K562 (cell line): ENCODE measurements at regions not wholly inside any gene's neighbourhood (a gene's known extent, or its start where the extent isn't known, plus 50 kb on each side); places are given as distances from the start of the nearest gene placed in this dataset.

Source experiments
- ATAC-seq: fragments of 200-7000 bp; cut with Tn5 transposase; 3 replicates; pipeline ENCODE4 v1.9.1; 2020; ENCODE audit warnings: moderate library complexity
- BruUV-seq: library from RNA; stranded (reverse); fragments of 400-500 nt; replicated peaks from 2 replicates; lab custom pipeline; 2021; lab: Mats Ljungman, UMichigan
- CTCF ChIA-PET: fragments of 300-600 bp; formaldehyde crosslinking; extraction: SDS; loops from one replicate; lab custom pipeline; 2021; ENCODE audit warnings: low intra/inter-chr PET ratio; lab: Yijun Ruan, JAX
- POLR2A ChIA-PET: fragments of 300-600, 350-650 bp; sonication (Branson Sonifier 250); formaldehyde crosslinking; extraction: SDS; loops from one replicate; lab custom pipeline; 2021; ENCODE audit warnings: antibody characterized with exemption, inconsistent platforms; lab: Yijun Ruan, JAX
- DNase-seq, 4 experiments: peaks; one replicate each; pipeline versions ENCODE4 v3.0.0 to v3.0.0-alpha.2; 2011 to 2018; ENCODE audit warnings: low spot score in 3 of 4, mixed read lengths in 3 of 4; ENCODE audit errors: extremely low read depth in 1 of 4
- FAIRE-seq: peaks from 2 replicates; lab custom pipeline; 2011; peaks lifted over from hg19 to GRCh38; lab: Jason Lieb, UNC
- H2AFZ ChIP-seq: 2 replicates; pipeline ENCODE4 v1.6.0; 2011; ENCODE audit warnings: low read depth, low read length, control low read depth, inconsistent platforms
- H3K27ac ChIP-seq: fragments of 200-600 bp; 3 replicates; pipeline ENCODE4 v1.8.0; 2011; ENCODE audit warnings: low read depth, mild to moderate bottlenecking, control low read depth, inconsistent platforms, low read length, moderate library complexity, mixed read lengths; ENCODE audit errors: extremely low read depth
- H3K27me3 ChIP-seq, 2 experiments: fragments of 300-600 bp in 1 of 2; 2 replicates in 1 of 2; 3 replicates in 1 of 2; pipeline versions ENCODE4 v1.6.0 to v1.8.0; 2011; ENCODE audit warnings: inconsistent platforms in 2 of 2, low read length in 2 of 2, mild to moderate bottlenecking in 1 of 2, mixed read lengths in 1 of 2, moderate library complexity in 1 of 2; ENCODE audit not compliant: control insufficient read depth in 2 of 2, insufficient read depth in 2 of 2
- H3K36me3 ChIP-seq: fragments of 300-600 bp; 3 replicates; pipeline ENCODE4 v1.8.0; 2011; ENCODE audit warnings: mild to moderate bottlenecking, low read length, inconsistent platforms; ENCODE audit not compliant: control insufficient read depth, insufficient read depth
- H3K4me1 ChIP-seq, 2 experiments: fragments of 200-600 bp in 1 of 2; replicated peaks in 1 of 2; 2 replicates in 1 of 2; 3 replicates in 1 of 2; pipeline versions ENCODE4 v1.5.1 to v1.8.0; 2011; ENCODE audit warnings: inconsistent platforms in 2 of 2, low read length in 2 of 2, mild to moderate bottlenecking in 1 of 2, mixed read lengths in 1 of 2, moderate library complexity in 1 of 2; ENCODE audit not compliant: control insufficient read depth in 2 of 2, insufficient read depth in 2 of 2
- H3K4me2 ChIP-seq: 2 replicates; pipeline ENCODE4 v1.6.1; 2011; ENCODE audit warnings: low read length, control low read depth, inconsistent platforms, mixed read lengths; ENCODE audit not compliant: insufficient read depth
- H3K4me3 ChIP-seq: fragments of 200-600 bp; sonication (generic), shearing (Covaris generic); 2 replicates; pipeline ENCODE4 v1.5.1; 2016; ENCODE audit warnings: control low read depth, inconsistent platforms
- H3K79me2 ChIP-seq: fragments of 200-600 bp; 3 replicates; pipeline ENCODE4 v1.8.0; 2011; ENCODE audit warnings: low read length, inconsistent platforms; ENCODE audit not compliant: control insufficient read depth, insufficient read depth
- H3K9ac ChIP-seq, 2 experiments: 2 replicates each; pipeline versions ENCODE4 v1.6.0 to v1.6.1; 2011; ENCODE audit warnings: low read depth in 2 of 2, low read length in 2 of 2, control low read depth in 1 of 2, inconsistent platforms in 1 of 2, mild to moderate bottlenecking in 1 of 2, mixed read lengths in 1 of 2; ENCODE audit not compliant: insufficient read depth in 1 of 2
- H3K9me1 ChIP-seq: one replicate; pipeline ENCODE4 v1.6.0; 2011; ENCODE audit warnings: inconsistent platforms, mild to moderate bottlenecking, low read length, moderate library complexity; ENCODE audit not compliant: control insufficient read depth, insufficient read depth
- H3K9me3 ChIP-seq: replicated peaks from 2 replicates; pipeline ENCODE4 v1.5.1; 2011; ENCODE audit warnings: low read depth, low read length, inconsistent platforms; ENCODE audit not compliant: control insufficient read depth, insufficient read depth
- H4K20me1 ChIP-seq: replicated peaks from 2 replicates; pipeline ENCODE4 v1.6.1; 2011; ENCODE audit warnings: low read length, inconsistent platforms, mixed read lengths; ENCODE audit not compliant: control insufficient read depth, insufficient read depth
- BRD4 ChIP-seq: fragments of 200-600 bp; sonication (generic); IDR thresholded peaks from 2 replicates; pipeline ENCODE4 v1.6.1; 2017; ENCODE audit warnings: inconsistent platforms
- CBX5 ChIP-seq: IDR thresholded peaks from 2 replicates; pipeline ENCODE4 v1.6.1; 2014; ENCODE audit warnings: low read depth, borderline replicate concordance
- HDAC6 ChIP-seq: IDR thresholded peaks from 2 replicates; pipeline ENCODE4 v1.6.1; 2012; ENCODE audit warnings: low read depth, mild to moderate bottlenecking, control low read depth, inconsistent platforms, low read length, moderate library complexity
- HMG20B ChIP-seq: fragments of 250-450 bp; sonication (Bioruptor Pico); IDR thresholded peaks from 2 replicates; pipeline ENCODE4 v1.5.0; 2021; ENCODE audit warnings: mild to moderate bottlenecking
- NCOR1 ChIP-seq: fragments of 450-650 bp; IDR thresholded peaks from 2 replicates; pipeline ENCODE4 v1.6.1; 2016; ENCODE audit warnings: mild to moderate bottlenecking, moderate library complexity
- NRF1 ChIP-seq, 2 experiments: fragments of 450-650 bp; IDR thresholded peaks in 1 of 2; conservative IDR thresholded peaks in 1 of 2; 2 replicates each; pipeline ENCODE4 v1.6.1; 2014; ENCODE audit warnings: mild to moderate bottlenecking in 2 of 2
- RAD51 ChIP-seq: fragments of 450-650 bp; IDR thresholded peaks from 2 replicates; pipeline ENCODE4 v1.7.1; 2016; ENCODE audit warnings: low read depth, mild to moderate bottlenecking, borderline replicate concordance
- SAFB ChIP-seq: fragments of 200-400 bp; formaldehyde crosslinking; IDR thresholded peaks from 2 replicates; pipeline ENCODE4 v1.6.1; 2017; ENCODE audit warnings: low read depth, low read length, borderline replicate concordance
- ZBTB1 ChIP-seq: sonication (generic); formaldehyde crosslinking; IDR thresholded peaks from 2 replicates; pipeline ENCODE4 v1.8.1; 2023; ENCODE audit warnings: missing genetic modification reagents, low read depth, mild to moderate bottlenecking, borderline replicate concordance
- WGBS: fragments of 100-300 bp; shearing (Covaris generic); methylation state at CpG from one replicate; pipeline ENCODE4 v1.1.6; 2016; ENCODE audit warnings: low coverage, mixed read lengths; ENCODE audit not compliant: insufficient coverage; ENCODE audit errors: missing lambda C conversion rate; 5-methylcytosine and 5-hydroxymethylcytosine counted together
- in situ Hi-C: fragments of 300-500 bp; cut with MboI; formaldehyde crosslinking; loops from 4 replicates; pipeline ENCODE4 v1.15.0; 2018; ENCODE audit warnings: inconsistent platforms, mixed read lengths
- intact Hi-C: fragments of 100-400 bp; cut with micrococcal nuclease; formaldehyde crosslinking; loops from 2 replicates; pipeline ENCODE4 v1.14.2; 2022
- TF ChIP-seq, protein P1 (sequence below): sonication (generic); formaldehyde crosslinking; IDR thresholded peaks from 2 replicates; pipeline ENCODE4 v1.8.0; 2022; ENCODE audit warnings: mild to moderate bottlenecking, missing genetic modification reagents

DNA sequence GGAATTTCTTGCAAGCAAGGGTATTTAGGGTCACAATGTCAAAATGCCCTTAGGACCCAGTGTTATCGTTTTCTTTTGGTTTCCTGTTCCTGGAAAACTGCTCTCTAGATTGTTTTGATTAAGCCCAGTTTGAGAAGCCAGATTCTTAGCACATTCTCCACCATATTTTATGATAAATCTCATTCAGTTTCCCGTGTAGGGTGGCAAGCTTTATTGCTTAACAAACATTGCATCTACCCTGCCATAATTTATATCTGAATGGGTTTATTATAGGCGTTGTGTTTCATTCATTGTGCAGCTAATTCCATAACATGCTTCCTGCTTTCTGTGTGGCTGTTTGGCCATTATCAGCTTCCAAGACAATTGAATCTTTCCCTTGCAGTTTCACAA is 389.1 kb upstream of the DYNLRB2 start:
- H2AFZ ChIP-seq, result no peak overlapping the region
- no peaks in the 10 kb centered on the region for H3K79me2 ChIP-seq
- DNase-seq (no peak), ATAC-seq (no peak), FAIRE-seq (no peak)
- WGBS, result 2% methylated on average over 3 of the region's 3 CpGs
- peaks cover 2 to 30% of the 10 kb centered on the region in 2 experiments; a peak in 4 of 5 replicates for H3K27me3 ChIP-seq
- CTCF ChIA-PET, result no interaction called here
- no peak for TF ChIP-seq BRD4
- TF ChIP-seq, protein P1, sequence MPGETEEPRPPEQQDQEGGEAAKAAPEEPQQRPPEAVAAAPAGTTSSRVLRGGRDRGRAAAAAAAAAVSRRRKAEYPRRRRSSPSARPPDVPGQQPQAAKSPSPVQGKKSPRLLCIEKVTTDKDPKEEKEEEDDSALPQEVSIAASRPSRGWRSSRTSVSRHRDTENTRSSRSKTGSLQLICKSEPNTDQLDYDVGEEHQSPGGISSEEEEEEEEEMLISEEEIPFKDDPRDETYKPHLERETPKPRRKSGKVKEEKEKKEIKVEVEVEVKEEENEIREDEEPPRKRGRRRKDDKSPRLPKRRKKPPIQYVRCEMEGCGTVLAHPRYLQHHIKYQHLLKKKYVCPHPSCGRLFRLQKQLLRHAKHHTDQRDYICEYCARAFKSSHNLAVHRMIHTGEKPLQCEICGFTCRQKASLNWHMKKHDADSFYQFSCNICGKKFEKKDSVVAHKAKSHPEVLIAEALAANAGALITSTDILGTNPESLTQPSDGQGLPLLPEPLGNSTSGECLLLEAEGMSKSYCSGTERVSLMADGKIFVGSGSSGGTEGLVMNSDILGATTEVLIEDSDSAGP (CRISPR knock-in tag), result no peak
- no peak overlapping the region for H3K27ac ChIP-seq
- H3K9ac ChIP-seq, result no peak overlapping the region
- POLR2A ChIA-PET, result no interaction called here
- BruUV-seq, result no TSS peak
- H4K20me1 ChIP-seq, result no peaks in the 10 kb centered on the region
- no peaks in the 10 kb centered on the region for H3K9me1 ChIP-seq
- no peaks in the 10 kb centered on the region for H3K4me1 ChIP-seq
- H3K4me3 ChIP-seq, result no peak overlapping the region
- no peak overlapping the region for H3K4me2 ChIP-seq
- H3K9me3 ChIP-seq, result no peaks in the 10 kb centered on the region
- no peaks in the 10 kb centered on the region for H3K36me3 ChIP-seq
- intact Hi-C loops, result no loop called here
- in situ Hi-C loops, result no loop called here

DNA sequence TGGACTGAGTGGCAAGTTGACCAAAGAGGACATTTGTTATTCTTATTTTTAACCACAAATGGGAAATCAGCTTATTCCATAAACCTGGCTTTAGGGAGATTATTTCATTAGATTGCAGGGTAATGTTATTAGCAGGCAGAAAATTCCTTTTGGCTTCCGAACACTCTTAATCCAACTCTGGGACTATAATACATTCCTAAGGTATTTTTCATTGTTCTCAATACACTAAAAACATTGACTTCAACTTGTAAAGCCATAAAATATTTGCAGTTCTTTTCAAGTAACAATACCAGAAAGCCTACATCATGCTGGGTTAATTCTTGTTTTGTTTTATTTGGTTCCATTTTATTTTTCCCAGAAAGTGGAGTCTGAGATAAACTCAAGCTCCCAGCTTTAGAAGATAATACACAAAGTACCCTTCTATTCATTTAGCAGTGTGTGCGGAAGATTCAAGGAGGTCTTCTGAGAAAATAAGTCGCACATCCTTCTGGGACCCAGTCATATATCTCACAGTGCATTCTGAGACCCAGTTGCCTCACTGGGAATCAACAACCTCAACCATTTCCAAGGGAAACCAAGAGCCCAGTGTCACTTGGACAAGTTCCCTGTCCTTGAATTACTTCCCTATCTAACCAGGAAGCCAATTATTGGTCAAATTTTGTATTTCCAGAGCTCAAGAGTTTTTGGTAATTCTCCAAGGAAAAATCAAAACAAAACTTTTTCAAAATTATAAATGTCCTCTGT is 389.6 kb upstream of the DYNLRB2 start:
- in situ Hi-C loops, result no loop called here
- ChIA-PET POLR2A (interaction anchor here (0.7 kb wide), 1 partner anchor 648 kb away, joined by 3 read pairs; no protein-coding TSS in a partner anchor), CTCF (no interaction called here)
- BruUV-seq, result no TSS peak
- WGBS, result 0% methylated on average over 3 of the region's 3 CpGs
- no peaks in the 10 kb centered on the region for H4K20me1 ChIP-seq
- H3K4me1 ChIP-seq, result no peaks in the 10 kb centered on the region
- DNase-seq (no peak), ATAC-seq (no peak), FAIRE-seq (no peak)
- no peak overlapping the region for H3K4me2 ChIP-seq
- intact Hi-C loops, result no loop called here
- no peaks in the 10 kb centered on the region for H3K9me1 ChIP-seq
- no peak overlapping the region for H3K9ac ChIP-seq
- H3K4me3 ChIP-seq, result no peak overlapping the region
- no peak overlapping the region for H2AFZ ChIP-seq
- H3K36me3 ChIP-seq, result no peaks in the 10 kb centered on the region
- no peaks in the 10 kb centered on the region for H3K9me3 ChIP-seq
- H3K27me3 ChIP-seq, result peaks cover 2 to 24% of the 10 kb centered on the region in 2 experiments; a peak in 4 of 5 replicates
- H3K79me2 ChIP-seq, result no peaks in the 10 kb centered on the region
- H3K27ac ChIP-seq, result no peak overlapping the region
- TF ChIP-seq ZBTB1 (CRISPR knock-in tag) (no peak), HMG20B (CRISPR knock-in tag) (no peak), NRF1 (conservative IDR thresholded peaks at IDR 0.05 in 1 of 2, IDR thresholded peaks at IDR 0.05 in 1 of 2) (no peak), SAFB (no peak), HDAC6 (no peak), NCOR1 (no peak), CBX5 (no peak), RAD51 (no peak), BRD4 (no peak)
